Daoy (cell line): ENCODE measurements at regions not wholly inside any gene's neighbourhood (a gene's known extent, or its start where the extent isn't known, plus 50 kb on each side); places are given as distances from the start of the nearest gene placed in this dataset.

ENCODE experiments used
- DNase-seq: peaks from one replicate; pipeline ENCODE4 v3.0.0-alpha.2; 2015; ENCODE audit warnings: low read depth

- no peak for DNase-seq
These were observed 173.9 kb upstream of the MEOX2 start for GRCh38 chr7:15860264-15860949.

GRCh38 chr7:15857026-15857425 lies 170.5 kb upstream of the MEOX2 start:
- DNase-seq, result no peak

- DNase-seq, result no peak
These were observed 169.8 kb upstream of the MEOX2 start for GRCh38 chr7:15856311-15856710.

- no peak for DNase-seq
These were observed 169.1 kb upstream of the MEOX2 start for GRCh38 chr7:15855525-15856109.

GRCh38 chr7:15854841-15855524 lies 168.5 kb upstream of the MEOX2 start:
- DNase-seq, result no peak

DNA sequence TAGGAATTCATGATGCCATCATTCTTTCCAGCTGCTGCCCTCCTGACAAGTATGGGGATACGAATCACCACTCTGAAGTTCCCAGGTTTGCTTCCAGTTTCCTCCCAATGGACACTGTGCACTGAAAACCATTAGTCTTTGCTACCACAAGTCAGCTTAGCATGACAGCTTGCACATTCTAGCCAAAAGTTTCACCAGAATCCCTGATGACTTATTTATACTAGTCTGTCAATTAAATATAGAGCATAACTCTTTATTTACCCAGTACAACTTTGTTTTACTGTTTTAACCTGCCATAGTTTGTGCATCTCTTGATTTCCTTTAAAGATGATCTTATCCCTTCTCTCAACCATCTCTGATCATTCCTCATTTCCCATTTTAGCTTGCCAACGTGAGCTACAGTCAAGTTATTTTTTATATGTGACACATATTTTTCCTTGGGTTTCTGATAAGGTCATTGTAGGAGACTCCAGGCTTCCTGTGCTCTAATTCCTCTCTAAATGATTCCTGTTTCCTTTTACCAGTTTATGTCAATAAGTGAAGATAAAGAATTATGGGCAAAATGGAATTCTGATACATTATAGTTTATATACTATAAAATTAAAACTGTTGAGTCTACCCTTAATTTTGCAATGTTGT lies 167.5 kb upstream of the MEOX2 start:
- DNase-seq, result no peak

GRCh38 chr7:15851201-15851600 lies 164.7 kb upstream of the MEOX2 start:
- no peak for DNase-seq

- DNase-seq, result no peak
These were observed 162.4 kb upstream of the MEOX2 start for GRCh38 chr7:15848901-15849300.

- no peak for DNase-seq
These were observed 161.9 kb upstream of the MEOX2 start for GRCh38 chr7:15848362-15848761.

DNA sequence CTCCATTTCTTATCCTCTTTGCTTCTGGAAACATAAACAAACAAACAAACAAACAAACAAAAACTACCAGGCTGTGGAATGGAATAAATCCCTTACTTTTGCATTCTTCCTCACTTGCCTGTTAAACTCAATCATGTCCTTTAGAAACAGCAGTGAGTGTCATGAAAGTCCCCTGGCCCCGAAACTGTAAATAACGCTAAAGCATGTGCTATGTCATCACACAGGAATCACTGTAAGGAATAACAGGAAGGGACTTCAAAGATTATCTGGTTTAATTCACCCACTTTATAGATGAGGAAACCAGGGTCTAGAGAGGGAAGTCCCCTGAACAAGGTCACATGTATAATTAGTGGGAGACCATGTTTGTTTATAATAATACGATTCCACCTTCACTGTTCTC lies 159.4 kb upstream of the MEOX2 start:
- no peak for DNase-seq

GRCh38 chr7:15845461-15845860 lies 159.0 kb upstream of the MEOX2 start:
- no peak for DNase-seq

- DNase-seq, result peak; percentile 17
These were observed 153.1 kb upstream of the MEOX2 start for GRCh38 chr7:15839416-15840100.

GRCh38 chr7:15838265-15838664 lies 151.8 kb upstream of the MEOX2 start:
- DNase-seq, result no peak

DNA sequence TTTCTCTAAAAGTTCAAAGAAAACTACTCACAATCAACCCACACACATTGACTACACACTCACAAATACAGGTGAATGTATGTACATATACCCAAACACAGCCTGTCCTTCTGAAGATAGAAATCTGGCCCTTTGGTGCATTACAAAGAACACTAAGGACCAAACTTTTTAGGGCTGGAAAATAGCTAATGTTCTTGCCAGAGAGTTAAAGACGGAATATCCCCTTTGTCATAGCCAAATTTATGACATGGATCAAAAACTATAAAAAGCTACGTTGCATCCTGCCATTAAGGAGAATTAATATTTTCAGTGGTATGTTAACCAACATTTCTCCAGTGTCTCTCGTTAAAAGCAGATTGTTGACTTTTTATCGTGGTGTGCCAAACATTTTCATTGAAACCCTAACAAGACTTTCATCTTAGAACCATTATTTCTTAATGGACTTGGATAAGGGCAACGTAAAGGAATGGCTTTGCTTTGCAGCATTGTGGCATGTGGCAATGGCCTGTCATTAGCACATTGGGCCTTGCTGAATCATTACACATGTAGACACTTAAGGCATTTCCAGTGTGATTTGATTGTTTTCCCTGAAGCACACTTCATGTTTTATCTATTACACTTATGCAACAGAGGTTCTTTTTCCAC lies 150.9 kb upstream of the MEOX2 start:
- no peak for DNase-seq

- DNase-seq, result no peak
These were observed 150.2 kb upstream of the MEOX2 start for GRCh38 chr7:15836651-15837050.

- DNase-seq, result no peak
These were observed 149.6 kb upstream of the MEOX2 start for GRCh38 chr7:15836041-15836440.

DNA sequence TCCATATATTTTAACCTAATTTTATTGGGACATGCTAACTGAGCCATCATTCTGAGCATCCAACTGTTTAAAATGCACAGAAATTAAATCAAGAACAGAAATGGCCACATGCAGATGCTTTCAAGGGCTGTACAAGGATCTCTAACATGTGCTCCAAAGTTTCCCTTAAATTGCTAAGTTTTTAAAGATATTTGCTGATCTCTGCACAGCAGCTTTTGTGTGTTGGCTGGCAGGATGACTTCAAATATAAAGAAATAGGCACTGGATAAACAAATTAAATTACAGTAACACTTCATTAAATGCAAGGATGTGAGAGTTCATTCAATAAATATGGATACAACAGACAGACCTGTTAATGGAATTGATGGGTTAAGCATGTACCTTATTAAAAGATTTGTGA lies 148.0 kb upstream of the MEOX2 start:
- DNase-seq, result no peak

DNA sequence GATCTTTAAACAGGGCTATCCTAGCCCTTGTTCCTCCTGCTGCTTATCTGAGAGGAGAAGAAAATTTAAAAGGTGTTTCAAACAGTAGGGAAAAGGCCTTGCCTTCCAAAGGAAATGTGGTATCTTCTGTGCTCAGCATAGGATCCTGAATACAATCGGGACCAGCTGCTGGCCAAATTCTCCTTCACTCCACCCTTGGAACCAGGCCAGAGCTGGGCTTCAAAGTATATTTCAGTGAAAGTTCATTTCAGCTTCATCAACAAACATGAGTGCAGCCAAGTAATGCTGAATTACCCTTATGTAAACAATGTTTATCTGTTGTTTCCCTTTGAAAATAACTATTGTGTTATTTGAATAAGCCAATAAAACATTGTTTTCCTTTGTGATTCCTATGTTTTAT lies 146.5 kb upstream of the MEOX2 start:
- no peak for DNase-seq

DNA sequence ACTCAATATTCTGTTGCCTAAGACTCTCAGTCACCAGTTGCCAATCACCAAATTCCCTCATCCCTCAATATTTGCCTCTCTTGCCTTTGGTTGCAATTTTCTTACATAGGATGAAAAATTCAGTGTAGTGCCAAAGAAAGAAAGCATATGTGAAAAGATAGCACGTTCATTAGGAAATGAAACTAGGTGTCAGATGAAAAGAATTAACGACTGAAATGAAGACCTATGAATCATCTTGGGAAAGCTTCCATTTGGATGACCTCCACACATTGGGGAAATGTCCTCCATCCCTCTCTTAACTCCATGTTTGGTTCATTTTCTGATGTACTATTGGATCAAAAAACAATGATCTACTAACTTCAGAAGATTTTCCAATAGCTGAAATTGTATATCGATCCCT lies 145.1 kb upstream of the MEOX2 start:
- no peak for DNase-seq

- DNase-seq, result no peak
These were observed 143.2 kb upstream of the MEOX2 start for GRCh38 chr7:15829691-15830090.

GRCh38 chr7:15828881-15829280 lies 142.4 kb upstream of the MEOX2 start:
- DNase-seq, result no peak
